Myocyte (in vitro differentiated cells): ENCODE measurements at regions not wholly inside any gene's neighbourhood (a gene's known extent, or its start where the extent isn't known, plus 50 kb on each side); places are given as distances from the start of the nearest gene placed in this dataset.

Source experiments
- DNase-seq: peaks from one replicate; pipeline ENCODE4 v3.0.0-alpha.2; 2012; ENCODE audit warnings: low read depth

DNA sequence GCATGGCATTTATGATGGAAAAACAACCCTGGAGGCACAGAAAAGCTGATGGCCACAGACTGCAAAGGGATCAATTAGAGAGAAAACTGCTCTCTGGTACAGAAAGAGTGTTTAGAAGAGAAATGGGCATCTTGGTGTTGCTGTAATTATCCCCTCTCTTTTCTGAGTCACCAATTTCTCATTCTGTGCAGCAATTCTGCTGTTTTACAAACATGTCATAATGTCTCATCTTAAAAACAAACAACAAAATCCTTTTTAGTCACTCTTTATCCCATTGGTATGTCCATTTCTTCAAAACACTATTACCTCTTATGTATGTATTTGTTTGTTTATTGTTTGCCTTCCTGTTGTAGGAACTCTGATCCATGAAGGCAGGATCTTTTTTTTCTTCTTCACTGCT is 73.9 kb upstream of the HK2 start:
- no peak for DNase-seq

DNA sequence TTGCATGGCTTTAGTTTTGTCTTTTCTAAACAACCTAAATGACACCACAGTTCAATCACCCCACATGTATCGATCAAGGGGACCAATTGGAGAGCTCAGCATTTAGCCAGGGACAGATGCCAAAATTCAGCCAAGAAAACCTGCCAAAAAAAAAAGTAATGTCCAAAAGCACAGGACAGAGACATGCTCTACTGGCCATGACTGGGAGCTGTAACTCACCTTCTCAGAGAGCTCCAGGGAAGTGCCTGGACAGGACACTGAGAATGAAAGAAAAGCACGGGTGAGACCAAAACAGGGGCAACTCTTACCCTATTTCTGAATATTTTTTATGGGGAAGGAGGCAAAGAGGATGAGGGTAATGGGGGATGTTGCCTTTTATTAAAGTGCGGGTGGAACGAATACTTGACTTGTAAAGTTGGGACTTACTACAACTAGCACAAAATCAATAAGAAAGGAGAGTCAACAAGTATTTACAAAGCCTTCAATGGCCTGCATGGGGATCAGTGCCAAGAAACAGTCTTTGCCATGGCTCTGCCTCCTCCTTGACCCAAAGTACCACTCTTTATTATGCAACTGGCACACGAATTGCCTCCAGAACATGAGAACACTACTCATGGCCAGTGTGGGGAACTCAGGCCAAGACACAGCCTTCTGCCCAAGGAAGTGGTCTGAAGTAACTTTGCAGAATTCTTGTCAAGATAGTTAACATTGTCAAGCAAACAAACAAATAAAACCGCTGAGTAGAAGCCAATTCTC is 72.9 kb upstream of the HK2 start:
- DNase-seq, result no peak

DNA sequence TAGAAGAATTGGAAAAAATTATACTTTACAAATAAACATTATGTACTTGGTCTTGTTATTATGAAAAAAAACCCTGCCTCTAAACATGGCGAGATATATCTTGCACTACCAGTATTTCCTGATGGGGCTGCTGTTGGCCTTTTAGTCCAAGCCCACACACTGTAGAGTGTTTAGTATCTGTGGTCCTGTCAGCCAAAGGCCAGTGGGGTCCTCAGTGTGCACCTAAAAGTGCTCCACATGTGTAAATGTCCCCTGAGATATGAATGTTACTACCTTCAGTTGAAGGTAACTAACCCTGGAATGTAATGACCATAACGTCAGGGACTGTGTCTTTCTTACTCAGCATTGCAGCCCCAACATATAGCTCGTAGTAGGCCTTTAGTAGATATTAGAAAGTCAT is 71.1 kb upstream of the HK2 start:
- DNase-seq, result no peak

DNA sequence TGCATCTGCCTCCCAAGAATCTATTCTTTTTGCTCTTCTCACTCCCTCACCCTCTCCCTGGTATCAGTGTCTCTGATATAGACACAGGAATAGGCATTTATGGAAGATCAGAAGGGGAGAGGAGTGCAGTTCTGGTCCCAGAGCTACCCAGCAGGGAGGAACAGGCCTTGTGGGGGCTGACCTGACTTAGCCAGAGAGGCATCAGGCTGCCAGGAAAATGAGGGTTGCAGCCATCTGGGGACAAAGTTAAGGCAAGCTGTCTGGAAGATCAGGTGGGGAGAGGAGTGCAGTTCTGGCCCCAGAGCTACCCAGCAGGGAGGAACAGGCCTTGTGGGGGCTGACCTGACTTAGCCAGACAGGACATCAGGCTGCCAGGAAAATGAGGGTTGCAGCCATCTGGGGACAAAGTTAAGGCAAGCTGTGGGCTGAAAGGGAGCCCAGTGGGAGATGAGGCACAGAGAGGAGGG is 69.9 kb upstream of the HK2 start:
- DNase-seq, result no peak

DNA sequence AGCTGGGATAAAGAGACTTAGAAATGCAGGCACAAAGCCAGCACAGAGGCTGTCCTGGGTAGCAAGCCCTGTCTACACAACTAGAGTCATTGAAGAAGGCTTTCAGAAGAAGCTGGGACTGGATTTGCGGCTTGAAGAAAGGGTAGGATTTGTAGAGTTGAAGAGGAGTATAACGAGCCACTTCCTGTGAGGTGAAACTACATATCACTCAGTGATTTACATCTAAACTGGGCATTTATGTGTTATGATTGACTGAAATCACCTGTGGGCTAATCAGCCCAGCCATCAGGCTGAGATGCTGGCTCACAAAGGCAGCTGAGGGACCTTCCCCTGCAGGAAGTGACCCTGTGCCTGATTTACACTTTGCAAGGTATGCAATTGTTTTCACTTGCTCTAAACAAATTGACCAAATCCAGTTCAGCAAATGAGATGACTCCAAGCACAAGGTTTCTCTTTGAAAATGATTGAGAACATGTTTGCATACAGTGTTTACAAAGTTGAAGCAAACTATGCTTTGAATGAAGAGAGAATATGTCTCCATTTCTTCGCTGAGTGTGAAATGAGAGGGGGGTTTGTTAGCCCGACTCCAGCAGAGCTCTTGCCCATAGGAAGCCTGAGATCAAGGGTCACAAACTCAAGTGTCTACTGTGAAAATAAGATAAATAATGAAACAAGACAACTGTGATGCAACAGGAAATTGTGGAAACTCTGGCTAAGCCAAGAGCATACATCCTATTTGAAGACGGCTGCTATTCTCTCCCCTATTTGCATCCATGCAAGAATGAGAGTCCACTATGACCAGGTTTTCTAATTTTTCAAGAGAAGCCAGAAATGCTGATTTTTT is 69.3 kb upstream of the HK2 start:
- DNase-seq, result no peak

DNA sequence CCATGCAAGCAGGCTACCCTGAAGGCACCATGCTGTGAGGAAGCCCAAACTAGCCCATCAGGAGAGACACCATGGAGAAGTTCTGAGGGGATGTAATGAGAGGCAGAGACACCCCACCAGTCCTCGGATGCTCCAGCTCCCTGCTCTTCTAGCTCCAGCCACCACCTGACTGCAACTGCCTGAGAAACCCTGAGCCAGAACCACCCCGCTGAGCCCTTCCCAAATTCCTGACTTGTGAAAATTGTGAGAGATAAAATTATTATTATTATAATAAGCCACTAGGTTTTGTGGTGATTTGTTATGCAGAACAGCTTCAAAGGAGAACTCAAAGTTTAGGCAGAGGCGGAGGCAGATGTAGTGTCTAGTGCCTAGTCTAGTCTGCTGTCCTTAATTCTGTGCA is 67.1 kb upstream of the HK2 start:
- no peak for DNase-seq

DNA sequence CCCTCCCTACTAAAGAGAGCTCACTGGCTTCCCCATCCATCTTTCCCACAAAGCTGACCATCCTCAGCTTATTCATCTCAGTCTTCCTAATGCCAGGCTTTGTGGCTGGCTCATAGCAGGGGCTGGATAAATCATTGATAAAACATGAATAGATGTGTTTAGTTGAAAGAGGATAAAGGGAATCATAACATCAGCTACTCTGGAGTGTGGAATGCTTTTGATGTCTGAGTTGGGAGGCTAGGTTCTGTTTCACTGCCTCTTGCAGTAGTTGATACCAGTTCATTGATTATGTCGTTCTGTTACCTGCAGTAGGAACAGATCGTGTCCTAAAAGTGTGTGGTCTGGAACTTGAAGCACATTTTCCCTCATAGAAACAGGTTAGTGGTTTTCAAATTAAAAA is 66.3 kb upstream of the HK2 start:
- no peak for DNase-seq

DNA sequence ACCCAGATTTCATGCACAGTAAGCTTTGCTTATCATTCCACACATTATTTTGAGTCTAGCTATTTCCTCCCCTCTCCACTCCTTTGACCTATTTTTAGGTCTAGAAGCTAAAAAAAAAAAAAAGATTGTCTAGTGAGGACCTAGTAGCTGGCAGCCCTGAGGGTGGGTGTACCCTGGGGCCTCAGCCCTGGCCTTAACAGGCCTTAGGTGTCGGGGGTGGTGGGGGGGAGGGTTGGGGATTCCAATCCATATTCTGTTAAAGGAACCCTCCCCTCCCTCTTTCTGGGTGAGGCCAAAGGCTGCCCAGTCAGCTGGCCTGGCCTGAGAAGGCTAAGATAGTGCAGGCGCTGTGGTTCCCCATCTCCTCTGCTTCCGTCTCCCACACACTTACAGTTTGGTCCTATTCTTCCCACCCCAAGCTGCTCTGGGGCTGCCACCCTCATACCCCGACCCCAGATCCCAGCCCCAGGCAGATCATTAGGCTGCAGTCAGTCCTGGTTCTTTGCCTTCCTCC is 65.5 kb upstream of the HK2 start:
- peak; percentile 42 for DNase-seq

DNA sequence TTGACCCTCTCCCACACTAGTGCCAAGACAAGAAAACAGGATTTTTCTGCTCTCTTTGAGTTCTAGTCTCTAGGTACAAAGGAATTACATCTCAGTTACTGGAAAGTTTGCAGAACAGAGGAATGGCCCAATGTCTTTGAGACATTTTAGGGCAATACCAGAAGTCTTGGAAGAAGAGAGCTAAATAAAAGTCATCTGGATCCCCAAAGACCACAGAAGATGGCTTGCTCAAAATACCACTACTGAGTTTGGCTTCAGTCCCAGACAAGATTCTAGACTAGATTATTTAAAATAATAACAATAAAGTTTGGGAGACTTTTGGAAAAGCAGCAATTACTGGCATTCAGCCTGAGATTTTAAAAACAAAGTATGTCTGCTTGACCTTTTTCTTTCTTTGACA is 61.9 kb upstream of the HK2 start:
- no peak for DNase-seq

DNA sequence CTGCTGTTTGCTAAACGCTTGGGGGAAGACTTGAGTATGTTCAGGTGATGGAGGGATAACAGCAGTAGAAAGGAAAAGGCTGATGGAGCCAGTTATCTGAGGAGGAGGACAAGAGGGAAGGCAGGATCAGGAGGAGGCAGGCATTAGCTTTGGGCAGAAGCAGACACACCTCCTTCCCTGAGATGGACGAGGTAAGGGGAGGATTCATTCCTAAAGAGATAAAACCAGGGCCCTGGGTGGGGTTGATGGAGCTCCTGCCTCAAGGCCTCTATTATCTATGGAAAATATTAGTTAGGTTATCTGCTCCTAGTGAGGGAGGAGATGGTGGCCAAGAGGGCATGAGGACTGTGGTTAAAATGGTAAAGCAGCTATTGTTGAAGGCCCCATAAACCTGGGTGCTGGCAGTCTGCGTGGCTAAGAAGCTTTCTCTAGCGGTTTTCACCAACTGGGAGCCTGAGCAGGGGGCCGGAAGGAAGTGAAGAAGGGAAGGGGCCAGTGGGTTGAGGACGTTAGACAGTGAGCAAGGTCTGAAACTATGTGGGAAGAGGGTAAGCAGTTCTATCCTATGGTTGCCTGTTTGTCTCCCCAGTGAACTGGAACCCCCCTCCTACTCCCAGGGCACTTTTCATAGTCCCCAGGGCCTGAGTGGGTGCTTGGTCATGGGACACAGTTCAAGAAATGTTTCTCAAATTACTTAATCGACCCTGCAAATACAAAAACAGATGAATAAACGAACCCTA is 56.6 kb upstream of the HK2 start:
- DNase-seq, result no peak

DNA sequence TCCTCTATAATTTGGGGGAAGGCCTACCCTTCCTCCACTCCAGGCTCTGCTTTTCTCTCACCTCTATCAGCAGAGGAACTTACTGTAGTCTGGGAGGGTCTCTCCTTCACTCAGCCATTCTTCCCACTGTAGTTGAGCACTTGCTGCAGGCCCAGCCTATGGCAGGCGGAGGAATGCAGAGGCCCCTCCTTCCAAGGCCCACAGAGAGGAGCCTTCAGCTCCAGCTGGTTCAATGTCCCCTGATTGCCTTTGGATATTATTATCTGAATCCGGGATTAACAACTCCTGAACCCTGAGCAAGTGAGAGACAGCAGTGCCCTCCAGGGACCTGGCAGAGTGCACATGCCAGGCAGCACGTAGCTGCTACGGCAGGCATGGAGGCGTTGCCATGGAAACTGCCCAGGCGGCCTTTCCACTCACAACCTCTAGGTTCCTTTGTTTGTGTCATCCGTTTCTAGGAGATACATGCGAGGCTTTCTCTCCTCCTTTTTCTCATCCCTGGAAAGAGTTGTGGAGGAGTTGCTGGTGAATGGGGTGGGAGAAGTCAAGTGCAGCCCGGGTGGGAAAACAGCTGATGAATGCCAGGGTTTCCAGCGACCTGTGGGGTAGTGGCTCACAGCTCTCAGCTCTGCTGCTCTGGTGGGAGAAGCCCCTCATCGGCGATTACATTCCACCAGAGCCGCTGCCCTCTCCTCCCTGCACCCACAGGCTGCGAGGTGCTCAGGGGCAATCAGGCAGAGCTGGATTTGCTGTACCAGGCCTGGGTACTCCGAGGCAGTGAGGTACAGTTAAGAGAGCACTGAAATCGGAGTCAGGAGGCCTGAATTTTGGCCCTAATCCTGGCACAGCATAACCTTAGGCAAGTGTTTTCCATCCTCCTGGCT is 55.3 kb upstream of the HK2 start:
- DNase-seq, result no peak

DNA sequence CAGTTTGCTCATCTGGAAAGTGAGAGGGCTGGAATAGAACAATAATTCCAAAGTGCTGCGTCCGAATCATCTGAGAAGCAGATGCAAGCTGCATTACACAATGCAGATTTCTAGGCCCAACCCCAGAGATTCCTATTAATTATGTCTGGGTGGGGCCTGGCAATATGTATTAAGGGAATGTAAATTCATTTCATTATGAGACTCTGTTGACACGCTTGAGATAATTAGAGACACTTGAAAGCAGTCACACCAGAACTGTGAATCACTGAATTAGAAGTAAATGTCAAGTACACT is 54.7 kb upstream of the HK2 start:
- no peak for DNase-seq

DNA sequence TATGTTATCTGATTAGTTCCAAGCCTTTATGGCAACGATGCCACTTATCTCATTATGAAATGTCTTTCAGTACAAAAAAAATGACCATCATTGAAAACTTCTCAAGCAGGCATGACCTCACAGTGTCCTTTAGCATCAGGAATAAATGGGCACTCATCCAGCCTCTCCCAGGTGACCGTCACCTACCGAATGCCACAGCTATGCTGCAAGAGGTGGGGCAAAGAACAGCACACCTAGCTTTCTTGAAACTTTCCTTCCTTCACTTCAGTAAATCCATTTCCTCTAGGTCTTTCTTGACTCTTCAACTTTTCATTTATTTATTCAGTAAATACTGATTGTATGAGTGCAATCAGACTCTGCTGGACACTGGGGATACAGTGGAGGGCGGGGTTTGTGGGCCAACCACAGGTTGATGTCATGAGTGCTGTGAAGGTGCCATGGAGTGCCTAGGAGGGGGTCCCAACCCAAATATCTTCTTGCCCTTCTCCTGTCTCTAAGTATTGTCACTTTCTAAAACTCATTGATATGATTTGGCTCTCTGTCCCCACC is 54.3 kb upstream of the HK2 start:
- no peak for DNase-seq
